ENCODE measurements at regions not wholly inside any gene's neighbourhood (a gene's known extent, or its start where the extent isn't known, plus 50 kb on each side); places are given as distances from the start of the nearest gene placed in this dataset.
A peak's percentile ranks its signal among the peaks of the same experiment; 100 is the strongest.

GRCh38 chr1:43034778-43035177 lies 76.1 kb upstream of the SLC2A1 start:
- Histone ChIP-seq H3K36me3 (ENCODE audit: control insufficient read depth, insufficient read depth, low read length) (no peaks in the 10 kb centered on the region), H3K18ac (ENCODE audit: low read length) (no peak overlapping the region), H3K4ac (ENCODE audit: low read depth, low read length) (no peak overlapping the region), H3K79me2 (ENCODE audit: control insufficient read depth, insufficient read depth, low read length) (no peaks in the 10 kb centered on the region), H3K4me2 (ENCODE audit: low read length) (no peak overlapping the region), H4K5ac (ENCODE audit: low read length) (no peak overlapping the region), H2BK5ac (ENCODE audit: low read length) (no peak overlapping the region), H2BK120ac (ENCODE audit: low read depth, low read length) (no peak overlapping the region), H3K23ac (ENCODE audit: low read length) (no peak overlapping the region), H2BK15ac (replicated peaks; ENCODE audit: low read depth) (no peak overlapping the region), H3K9ac (ENCODE audit: low read length) (no peak overlapping the region), H3K4me3 (ENCODE audit: low read length) (no peak overlapping the region), H3K27me3 (ENCODE audit: insufficient read depth, low read length, poor library complexity) (no peaks in the 10 kb centered on the region), H3K56ac (ENCODE audit: low read length) (no peak overlapping the region), H4K8ac (ENCODE audit: low read depth, low read length) (no peak overlapping the region), H2AK5ac (ENCODE audit: low read length) (no peak overlapping the region), H3K79me1 (ENCODE audit: low read length) (no peaks in the 10 kb centered on the region), H3K27ac (ENCODE audit: low read depth, low read length) (no peak overlapping the region), H3K4me1 (ENCODE audit: control insufficient read depth, low read depth, low read length) (peaks cover 4% of the 10 kb centered on the region)
- no peak for DNase-seq
- WGBS (ENCODE audit: extremely low coverage, insufficient coverage, low lambda C conversion rate), result no CpG with 5 or more reads among the region's 4 CpGs

- Histone ChIP-seq H2BK5ac (ENCODE audit: low read length) (no peak overlapping the region), H3K9ac (ENCODE audit: low read length) (no peak overlapping the region), H4K8ac (ENCODE audit: low read depth, low read length) (no peak overlapping the region), H2BK120ac (ENCODE audit: low read depth, low read length) (no peak overlapping the region), H3K79me1 (ENCODE audit: low read length) (no peaks in the 10 kb centered on the region), H3K4me2 (ENCODE audit: low read length) (no peak overlapping the region), H3K18ac (ENCODE audit: low read length) (peak overlapping the region; percentile 12), H3K27ac (ENCODE audit: low read depth, low read length) (no peak overlapping the region), H3K4me3 (ENCODE audit: low read length) (no peak overlapping the region), H4K5ac (ENCODE audit: low read length) (no peak overlapping the region), H3K79me2 (ENCODE audit: control insufficient read depth, insufficient read depth, low read length) (no peaks in the 10 kb centered on the region), H3K4me1 (ENCODE audit: control insufficient read depth, low read depth, low read length) (peaks cover 2% of the 10 kb centered on the region), H3K27me3 (ENCODE audit: insufficient read depth, low read length, poor library complexity) (no peaks in the 10 kb centered on the region), H3K36me3 (ENCODE audit: control insufficient read depth, insufficient read depth, low read length) (no peaks in the 10 kb centered on the region), H3K4ac (ENCODE audit: low read depth, low read length) (no peak overlapping the region), H3K56ac (ENCODE audit: low read length) (no peak overlapping the region), H3K23ac (ENCODE audit: low read length) (no peak overlapping the region), H2AK5ac (ENCODE audit: low read length) (no peak overlapping the region), H2BK15ac (replicated peaks; ENCODE audit: low read depth) (no peak overlapping the region)
- DNase-seq, result no peak
- no CpG with 5 or more reads among the region's 3 CpGs for WGBS (ENCODE audit: extremely low coverage, insufficient coverage, low lambda C conversion rate)
Measured at GRCh38 chr1:43034195-43034658, 75.6 kb upstream of the SLC2A1 start.

- no peak overlapping the region for H3K23ac ChIP-seq (ENCODE audit: low read length)
- no peak for DNase-seq
- no CpG with 5 or more reads among the region's 14 CpGs for WGBS (ENCODE audit: extremely low coverage, insufficient coverage, low lambda C conversion rate)
Measured at GRCh38 chr1:43031316-43032203, 72.9 kb upstream of the SLC2A1 start.

GRCh38 chr1:43024905-43025304 lies 66.2 kb upstream of the SLC2A1 start:
- Histone ChIP-seq H2AK5ac (ENCODE audit: low read length) (no peak overlapping the region), H3K4me2 (ENCODE audit: low read length) (no peak overlapping the region), H3K56ac (ENCODE audit: low read length) (no peak overlapping the region), H3K27ac (ENCODE audit: low read depth, low read length) (no peak overlapping the region), H2BK15ac (replicated peaks; ENCODE audit: low read depth) (no peak overlapping the region), H3K36me3 (ENCODE audit: control insufficient read depth, insufficient read depth, low read length) (no peaks in the 10 kb centered on the region), H3K27me3 (ENCODE audit: insufficient read depth, low read length, poor library complexity) (no peaks in the 10 kb centered on the region), H3K23ac (ENCODE audit: low read length) (no peak overlapping the region), H3K18ac (ENCODE audit: low read length) (no peak overlapping the region), H2BK120ac (ENCODE audit: low read depth, low read length) (no peak overlapping the region), H4K5ac (ENCODE audit: low read length) (no peak overlapping the region), H3K4ac (ENCODE audit: low read depth, low read length) (no peak overlapping the region), H4K8ac (ENCODE audit: low read depth, low read length) (no peak overlapping the region), H3K4me3 (ENCODE audit: low read length) (no peak overlapping the region), H2BK5ac (ENCODE audit: low read length) (no peak overlapping the region), H3K79me1 (ENCODE audit: low read length) (no peaks in the 10 kb centered on the region), H3K4me1 (ENCODE audit: control insufficient read depth, low read depth, low read length) (peaks cover 1% of the 10 kb centered on the region), H3K79me2 (ENCODE audit: control insufficient read depth, insufficient read depth, low read length) (no peaks in the 10 kb centered on the region), H3K9ac (ENCODE audit: low read length) (no peak overlapping the region)
- no CpG with 5 or more reads among the region's 7 CpGs for WGBS (ENCODE audit: extremely low coverage, insufficient coverage, low lambda C conversion rate)
- DNase-seq, result no peak

More at GRCh38 chr1:43031316-43032203, 72.9 kb upstream of the SLC2A1 start:
- no peak overlapping the region for H2BK5ac ChIP-seq (ENCODE audit: low read length)
- H3K9ac ChIP-seq (ENCODE audit: low read length), result no peak overlapping the region
- H3K18ac ChIP-seq (ENCODE audit: low read length), result no peak overlapping the region
- H3K4ac ChIP-seq (ENCODE audit: low read depth, low read length), result no peak overlapping the region
- H2BK120ac ChIP-seq (ENCODE audit: low read depth, low read length), result no peak overlapping the region
- no peak overlapping the region for H3K4me2 ChIP-seq (ENCODE audit: low read length)
- H3K36me3 ChIP-seq (ENCODE audit: control insufficient read depth, insufficient read depth, low read length), result no peaks in the 10 kb centered on the region
- no peak overlapping the region for H4K5ac ChIP-seq (ENCODE audit: low read length)
- no peak overlapping the region for H3K4me3 ChIP-seq (ENCODE audit: low read length)
- no peak overlapping the region for H2BK15ac ChIP-seq (replicated peaks; ENCODE audit: low read depth)
- H3K79me1 ChIP-seq (ENCODE audit: low read length), result no peaks in the 10 kb centered on the region
- no peaks in the 10 kb centered on the region for H3K27me3 ChIP-seq (ENCODE audit: insufficient read depth, low read length, poor library complexity)
- H3K79me2 ChIP-seq (ENCODE audit: control insufficient read depth, insufficient read depth, low read length), result no peaks in the 10 kb centered on the region
- H3K56ac ChIP-seq (ENCODE audit: low read length), result no peak overlapping the region
- H3K4me1 ChIP-seq (ENCODE audit: control insufficient read depth, low read depth, low read length), result peaks cover 2% of the 10 kb centered on the region
- no peak overlapping the region for H4K8ac ChIP-seq (ENCODE audit: low read depth, low read length)
- H3K27ac ChIP-seq (ENCODE audit: low read depth, low read length), result no peak overlapping the region
- H2AK5ac ChIP-seq (ENCODE audit: low read length), result no peak overlapping the region

GRCh38 chr1:43021547-43022474 lies 63.1 kb upstream of the SLC2A1 start:
- no peak for DNase-seq
- H3K56ac ChIP-seq (ENCODE audit: low read length), result no peak overlapping the region
- H4K5ac ChIP-seq (ENCODE audit: low read length), result no peak overlapping the region
- WGBS (ENCODE audit: extremely low coverage, insufficient coverage, low lambda C conversion rate), result no CpG with 5 or more reads among the region's 14 CpGs
- H3K4me2 ChIP-seq (ENCODE audit: low read length), result no peak overlapping the region
- H2BK15ac ChIP-seq (replicated peaks; ENCODE audit: low read depth), result no peak overlapping the region
- H3K23ac ChIP-seq (ENCODE audit: low read length), result no peak overlapping the region
- no peak overlapping the region for H2BK120ac ChIP-seq (ENCODE audit: low read depth, low read length)
- no peak overlapping the region for H4K8ac ChIP-seq (ENCODE audit: low read depth, low read length)
- H3K27ac ChIP-seq (ENCODE audit: low read depth, low read length), result no peak overlapping the region
- H3K9ac ChIP-seq (ENCODE audit: low read length), result no peak overlapping the region
- H3K36me3 ChIP-seq (ENCODE audit: control insufficient read depth, insufficient read depth, low read length), result no peaks in the 10 kb centered on the region
- no peak overlapping the region for H3K4me3 ChIP-seq (ENCODE audit: low read length)
- H3K18ac ChIP-seq (ENCODE audit: low read length), result no peak overlapping the region
- H3K79me2 ChIP-seq (ENCODE audit: control insufficient read depth, insufficient read depth, low read length), result no peaks in the 10 kb centered on the region
- no peak overlapping the region for H2AK5ac ChIP-seq (ENCODE audit: low read length)
- no peaks in the 10 kb centered on the region for H3K27me3 ChIP-seq (ENCODE audit: insufficient read depth, low read length, poor library complexity)
- no peaks in the 10 kb centered on the region for H3K79me1 ChIP-seq (ENCODE audit: low read length)
- H3K4ac ChIP-seq (ENCODE audit: low read depth, low read length), result no peak overlapping the region
- no peak overlapping the region for H2BK5ac ChIP-seq (ENCODE audit: low read length)
- H3K4me1 ChIP-seq (ENCODE audit: control insufficient read depth, low read depth, low read length), result peaks cover 1% of the 10 kb centered on the region
